SK-N-MC (cell line): ENCODE measurements at regions not wholly inside any gene's neighbourhood (a gene's known extent, or its start where the extent isn't known, plus 50 kb on each side); places are given as distances from the start of the nearest gene placed in this dataset.

Experiments
- DNase-seq: peaks from one replicate; pipeline ENCODE4 v3.0.0-alpha.2; 2011; ENCODE audit warnings: low read depth, low spot score
- H3K27ac ChIP-seq: fragments of 200-600 bp; sonication (generic); 2 replicates; pipeline ENCODE4 v1.5.1; 2016; ENCODE audit warnings: mixed run types
- H3K36me3 ChIP-seq: fragments of 200-600 bp; sonication (generic); 2 replicates; pipeline ENCODE4 v1.6.1; 2017; ENCODE audit warnings: antibody characterized with exemption, low read length, mixed read lengths; ENCODE audit not compliant: insufficient read depth
- H3K4me3 ChIP-seq: fragments of 200-600 bp; sonication (generic); 2 replicates; pipeline ENCODE4 v1.5.1; 2016
- H3K9ac ChIP-seq: fragments of 200-600 bp; sonication (generic); 2 replicates; pipeline ENCODE4 v1.8.0; 2017; ENCODE audit warnings: mixed run types, mixed read lengths; ENCODE audit not compliant: insufficient read length
- H3K9me3 ChIP-seq: fragments of 200-600 bp; sonication (generic); 2 replicates; pipeline ENCODE4 v1.6.1; 2017; ENCODE audit warnings: low read depth, mild to moderate bottlenecking, antibody characterized with exemption, low read length, moderate library complexity, mixed read lengths
- EZH2 ChIP-seq: fragments of 200-600 bp; sonication (generic); IDR thresholded peaks from one replicate; pipeline ENCODE4 v1.6.1; 2017; ENCODE audit warnings: antibody characterized with exemption
- FOXP2 ChIP-seq: optimal IDR thresholded peaks from 2 replicates; pipeline ENCODE3; 2011; ENCODE audit warnings: mild to moderate bottlenecking, moderate library complexity; ENCODE audit not compliant: insufficient read depth; ENCODE audit errors: extremely low read length, control extremely low read depth
- POLR2AphosphoS5 ChIP-seq: IDR thresholded peaks from 2 replicates; pipeline ENCODE4 v1.6.1; 2012; ENCODE audit warnings: mild to moderate bottlenecking, low read depth, low read length, borderline replicate concordance

GRCh38 chr14:59090572-59090971, 97.9 kb upstream of the DAAM1 start:
- TF ChIP-seq POLR2AphosphoS5 (no peak), EZH2 (no peak), FOXP2 (no peak)
- no peaks in the 10 kb centered on the region for H3K36me3 ChIP-seq
- no peak overlapping the region for H3K9ac ChIP-seq
- DNase-seq = no peak
- no peak overlapping the region for H3K27ac ChIP-seq
- H3K4me3 ChIP-seq = no peak overlapping the region
- H3K9me3 ChIP-seq = no peaks in the 10 kb centered on the region

- Histone ChIP-seq H3K36me3 (no peaks in the 10 kb centered on the region), H3K9me3 (no peaks in the 10 kb centered on the region), H3K27ac (no peak overlapping the region), H3K9ac (no peak overlapping the region), H3K4me3 (no peak overlapping the region)
- TF ChIP-seq FOXP2 (no peak), POLR2AphosphoS5 (no peak), EZH2 (no peak)
- no peak for DNase-seq
Observed at GRCh38 chr14:59091404-59091803, 97.1 kb upstream of the DAAM1 start.

GRCh38 chr14:59091976-59092375, 96.5 kb upstream of the DAAM1 start:
- TF ChIP-seq FOXP2 = no peak
- no peak for TF ChIP-seq EZH2
- no peak for TF ChIP-seq POLR2AphosphoS5
- no peak overlapping the region for H3K4me3 ChIP-seq
- DNase-seq = no peak
- H3K27ac ChIP-seq = no peak overlapping the region
- no peaks in the 10 kb centered on the region for H3K36me3 ChIP-seq
- no peaks in the 10 kb centered on the region for H3K9me3 ChIP-seq
- no peak overlapping the region for H3K9ac ChIP-seq

- no peak for TF ChIP-seq FOXP2
- no peak for TF ChIP-seq EZH2
- TF ChIP-seq POLR2AphosphoS5 = no peak
- no peak overlapping the region for H3K4me3 ChIP-seq
- H3K9ac ChIP-seq = no peak overlapping the region
- H3K9me3 ChIP-seq = no peaks in the 10 kb centered on the region
- no peak for DNase-seq
- H3K27ac ChIP-seq = no peak overlapping the region
- H3K36me3 ChIP-seq = no peaks in the 10 kb centered on the region
Observed at GRCh38 chr14:59093902-59094301, 94.6 kb upstream of the DAAM1 start.

- no peak overlapping the region for H3K4me3 ChIP-seq
- no peak for DNase-seq
- H3K27ac ChIP-seq = no peak overlapping the region
- H3K9me3 ChIP-seq = no peaks in the 10 kb centered on the region
- H3K36me3 ChIP-seq = no peaks in the 10 kb centered on the region
- no peak overlapping the region for H3K9ac ChIP-seq
- TF ChIP-seq EZH2 = no peak
- no peak for TF ChIP-seq POLR2AphosphoS5
- no peak for TF ChIP-seq FOXP2
Observed at GRCh38 chr14:59096303-59096702, 92.2 kb upstream of the DAAM1 start.

GRCh38 chr14:59097681-59098080, 90.8 kb upstream of the DAAM1 start:
- Histone ChIP-seq H3K9ac (no peak overlapping the region), H3K4me3 (no peak overlapping the region), H3K36me3 (no peaks in the 10 kb centered on the region), H3K27ac (no peak overlapping the region), H3K9me3 (no peaks in the 10 kb centered on the region)
- no peak for DNase-seq
- no peak for TF ChIP-seq EZH2

GRCh38 chr14:59098377-59098776, 90.1 kb upstream of the DAAM1 start:
- no peak for DNase-seq
- Histone ChIP-seq H3K36me3 (no peaks in the 10 kb centered on the region), H3K4me3 (no peak overlapping the region), H3K27ac (no peak overlapping the region), H3K9me3 (no peaks in the 10 kb centered on the region), H3K9ac (no peak overlapping the region)
- TF ChIP-seq FOXP2 = no peak
- TF ChIP-seq EZH2 = no peak
- TF ChIP-seq POLR2AphosphoS5 = no peak

- TF ChIP-seq POLR2AphosphoS5 (no peak), EZH2 (no peak), FOXP2 (no peak)
- Histone ChIP-seq H3K27ac (no peak overlapping the region), H3K4me3 (no peak overlapping the region), H3K36me3 (no peaks in the 10 kb centered on the region), H3K9ac (no peak overlapping the region), H3K9me3 (no peaks in the 10 kb centered on the region)
- no peak for DNase-seq
Observed at GRCh38 chr14:59100205-59100604, 88.3 kb upstream of the DAAM1 start.

- no peak for DNase-seq
- no peak overlapping the region for H3K27ac ChIP-seq
- TF ChIP-seq FOXP2 (no peak), POLR2AphosphoS5 (no peak), EZH2 (no peak)
Observed at GRCh38 chr14:59101476-59101875, 87.0 kb upstream of the DAAM1 start.

More at GRCh38 chr14:59101476-59101875, 87.0 kb upstream of the DAAM1 start:
- Histone ChIP-seq H3K9ac (no peak overlapping the region), H3K9me3 (no peaks in the 10 kb centered on the region), H3K36me3 (no peaks in the 10 kb centered on the region), H3K4me3 (no peak overlapping the region)
